Keratinocyte (primary cell): ENCODE measurements at regions not wholly inside any gene's neighbourhood (a gene's known extent, or its start where the extent isn't known, plus 50 kb on each side); places are given as distances from the start of the nearest gene placed in this dataset.
A peak's percentile ranks its signal among the peaks of the same experiment; 100 is the strongest.

Experiments
- DNase-seq: peaks from one replicate; pipeline ENCODE4 v3.0.0-alpha.2; 2011; ENCODE audit warnings: low read depth, missing footprints, low spot score
- FAIRE-seq: peaks from 2 replicates; lab custom pipeline; 2011; peaks lifted over from hg19 to GRCh38; lab: Jason Lieb, UNC
- H2AFZ ChIP-seq: 2 replicates; pipeline ENCODE4 v1.6.0; 2012; ENCODE audit warnings: low read length, control low read depth, inconsistent platforms; ENCODE audit not compliant: control insufficient read depth
- H3K27ac ChIP-seq: 2 replicates; pipeline ENCODE4 v1.5.1; 2011; ENCODE audit warnings: low read length; ENCODE audit not compliant: control insufficient read depth, insufficient read depth
- H3K27me3 ChIP-seq: 3 replicates; pipeline ENCODE4 v1.6.0; 2011; ENCODE audit warnings: low read length; ENCODE audit not compliant: control insufficient read depth, insufficient read depth; ENCODE audit errors: extremely low read depth
- H3K36me3 ChIP-seq, 2 experiments: 2 replicates in 1 of 2; 3 replicates in 1 of 2; pipeline ENCODE4 v1.5.1; 2011; ENCODE audit warnings: low read length in 2 of 2, mild to moderate bottlenecking in 1 of 2; ENCODE audit not compliant: control insufficient read depth in 2 of 2, insufficient read depth in 2 of 2; ENCODE audit errors: extremely low read depth in 1 of 2
- H3K4me1 ChIP-seq: 3 replicates; pipeline ENCODE4 v1.5.1; 2011; ENCODE audit warnings: low read length; ENCODE audit not compliant: control insufficient read depth, insufficient read depth; ENCODE audit errors: extremely low read depth
- H3K4me2 ChIP-seq: 3 replicates; pipeline ENCODE4 v1.6.0; 2011; ENCODE audit warnings: low read depth, low read length; ENCODE audit not compliant: control insufficient read depth, insufficient read depth; ENCODE audit errors: extremely low read depth
- H3K4me3 ChIP-seq, 3 experiments: fragments of 200-600 bp in 1 of 3; sonication (generic) in 1 of 3; 2 replicates in 2 of 3; 3 replicates in 1 of 3; pipeline ENCODE4 v1.5.1; 2011 to 2016; ENCODE audit warnings: low read length in 3 of 3, mild to moderate bottlenecking in 3 of 3, control low read depth in 2 of 3, inconsistent platforms in 1 of 3, low read depth in 1 of 3, mixed read lengths in 1 of 3, mixed run types in 1 of 3, moderate library complexity in 1 of 3; ENCODE audit not compliant: control insufficient read depth in 2 of 3, insufficient read depth in 2 of 3; ENCODE audit errors: extremely low read depth in 1 of 3
- H3K79me2 ChIP-seq: 2 replicates; pipeline ENCODE4 v1.6.0; 2012; ENCODE audit warnings: low read length; ENCODE audit not compliant: control insufficient read depth, insufficient read depth
- H3K9ac ChIP-seq: 3 replicates; pipeline ENCODE4 v1.6.0; 2011; ENCODE audit warnings: low read length; ENCODE audit not compliant: control insufficient read depth, insufficient read depth; ENCODE audit errors: extremely low read depth
- H3K9me1 ChIP-seq: 3 replicates; pipeline ENCODE4 v1.6.0; 2011; ENCODE audit warnings: low read length; ENCODE audit not compliant: control insufficient read depth, insufficient read depth; ENCODE audit errors: extremely low read depth
- H3K9me3 ChIP-seq: 2 replicates; pipeline ENCODE4 v1.5.1; 2012; ENCODE audit warnings: low read depth, low read length; ENCODE audit not compliant: control insufficient read depth
- H4K20me1 ChIP-seq: 3 replicates; pipeline ENCODE4 v1.6.0; 2011; ENCODE audit warnings: low read length; ENCODE audit not compliant: control insufficient read depth, insufficient read depth; ENCODE audit errors: extremely low read depth
- CTCF ChIP-seq, 3 experiments: IDR thresholded peaks in 1 of 3; conservative IDR thresholded peaks in 1 of 3; optimal IDR thresholded peaks in 1 of 3; 2 replicates in 2 of 3; 3 replicates in 1 of 3; pipeline versions ENCODE3 to v1.5.1; 2011; ENCODE audit warnings: low read length in 3 of 3, mild to moderate bottlenecking in 3 of 3, moderate library complexity in 2 of 3, control low read depth in 1 of 3, inconsistent platforms in 1 of 3; ENCODE audit not compliant: insufficient read depth in 2 of 3; ENCODE audit errors: extremely low read depth in 1 of 3
- EZH2 ChIP-seq: IDR thresholded peaks from one replicate; pipeline ENCODE4 v1.6.1; 2012; ENCODE audit warnings: inconsistent platforms, mild to moderate bottlenecking, low read length, moderate library complexity
- dilution Hi-C: fragments of 300-500 bp; cut with MboI; formaldehyde crosslinking; loops from one replicate; pipeline ENCODE4 v1.7.0; 2020; ENCODE audit warnings: low sequenced_read_pairs; ENCODE audit not compliant: extremely low pct_ligation_motif_present

- Histone ChIP-seq H3K4me2 (no peak overlapping the region), H3K27me3 (no peaks in the 10 kb centered on the region), H3K79me2 (no peaks in the 10 kb centered on the region), H2AFZ (no peak overlapping the region), H3K36me3 (no peaks in the 10 kb centered on the region), H3K9me3 (no peaks in the 10 kb centered on the region), H3K9ac (no peak overlapping the region), H3K9me1 (no peaks in the 10 kb centered on the region), H3K4me3 (no peak overlapping the region), H4K20me1 (no peaks in the 10 kb centered on the region), H3K27ac (no peak overlapping the region), H3K4me1 (peaks cover 20% of the 10 kb centered on the region)
- FAIRE-seq (no peak), DNase-seq (no peak)
- dilution Hi-C loops: no loop called here
- TF ChIP-seq EZH2 (no peak), CTCF (optimal IDR thresholded peaks at IDR 0.05 in 1 of 3, IDR thresholded peaks at IDR 0.05 in 1 of 3, conservative IDR thresholded peaks at IDR 0.05 in 1 of 3; ENCODE audit: extremely low read depth in 1 of 3, insufficient read depth in 2 of 3, low read length in 3 of 3) (no peak)
Measured at GRCh38 chrX:74249963-74250362, 54.0 kb upstream of the ZCCHC13 start.

DNA sequence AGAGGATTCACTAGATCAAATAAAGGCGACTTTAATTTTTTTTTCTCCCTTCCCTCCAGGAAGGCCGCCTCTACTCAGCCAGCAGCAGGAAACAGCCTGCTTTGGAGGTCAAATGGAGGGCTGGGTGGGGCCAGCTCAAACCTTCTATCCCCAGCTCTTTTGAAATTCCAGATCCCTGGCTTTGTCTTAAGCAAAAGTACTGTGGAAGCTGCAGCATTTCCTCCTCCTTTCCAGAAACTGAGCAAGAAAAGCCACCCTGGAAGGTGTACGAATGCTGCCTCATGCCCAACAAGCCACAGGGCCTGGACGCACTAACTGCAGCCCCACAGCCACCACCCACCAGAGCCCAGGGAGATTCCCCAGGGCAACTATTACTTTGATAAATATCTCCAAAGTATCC lies 55.1 kb upstream of the ZCCHC13 start:
- H4K20me1 ChIP-seq: no peaks in the 10 kb centered on the region
- H3K27me3 ChIP-seq: no peaks in the 10 kb centered on the region
- dilution Hi-C loops: no loop called here
- DNase-seq: no peak
- no peaks in the 10 kb centered on the region for H3K79me2 ChIP-seq
- H3K4me1 ChIP-seq: peaks cover 20% of the 10 kb centered on the region
- no peak for TF ChIP-seq CTCF (optimal IDR thresholded peaks at IDR 0.05 in 1 of 3, IDR thresholded peaks at IDR 0.05 in 1 of 3, conservative IDR thresholded peaks at IDR 0.05 in 1 of 3; ENCODE audit: extremely low read depth in 1 of 3, insufficient read depth in 2 of 3, low read length in 3 of 3)
- no peak for TF ChIP-seq EZH2
- no peak overlapping the region for H3K9ac ChIP-seq
- peak overlapping the region; percentile 31 for H3K27ac ChIP-seq
- H3K9me3 ChIP-seq: no peaks in the 10 kb centered on the region
- no peak overlapping the region for H3K4me2 ChIP-seq
- H2AFZ ChIP-seq: no peak overlapping the region
- no peak overlapping the region for H3K4me3 ChIP-seq
- H3K9me1 ChIP-seq: no peaks in the 10 kb centered on the region
- H3K36me3 ChIP-seq: no peaks in the 10 kb centered on the region
- FAIRE-seq: no peak
